ENCODE measurements at regions not wholly inside any gene's neighbourhood (a gene's known extent, or its start where the extent isn't known, plus 50 kb on each side); places are given as distances from the start of the nearest gene placed in this dataset.

- ATAC-seq (no peak), DNase-seq (no peak)
- intact Hi-C loops (cut with DNase I, micrococcal nuclease): loop anchor here in 1 of 2 donors (5.0 kb wide), 1 partner anchor 109 kb away; no protein-coding TSS in a partner anchor
These were observed 54.7 kb upstream of the LYVE1 start for GRCh38 chr11:10622957-10623791.

DNA sequence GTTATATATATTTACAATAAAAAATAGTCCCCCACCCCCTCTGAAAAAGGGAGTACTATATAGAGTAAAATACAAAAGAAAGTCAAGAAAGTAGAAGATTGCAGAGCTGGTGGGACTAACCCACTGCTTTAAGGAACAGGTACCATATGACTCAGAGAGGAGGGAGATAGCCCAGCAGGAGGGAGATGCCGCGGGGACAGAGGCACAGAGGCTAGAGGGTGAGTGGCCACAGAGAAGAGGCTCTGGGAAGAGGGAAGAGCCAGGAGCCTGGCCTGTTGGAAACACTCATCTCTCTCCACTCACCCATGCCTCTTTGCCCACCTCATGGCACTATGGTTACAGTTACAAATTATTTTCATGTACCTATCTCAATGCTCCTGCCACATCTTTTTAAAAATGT, 53.6 kb upstream of the LYVE1 start:
- no peak for DNase-seq
- intact Hi-C loops (cut with DNase I, micrococcal nuclease): loop anchor here in 1 of 2 donors (5.0 kb wide), 1 partner anchor 110 kb away; no protein-coding TSS in a partner anchor
- no peak for ATAC-seq

DNA sequence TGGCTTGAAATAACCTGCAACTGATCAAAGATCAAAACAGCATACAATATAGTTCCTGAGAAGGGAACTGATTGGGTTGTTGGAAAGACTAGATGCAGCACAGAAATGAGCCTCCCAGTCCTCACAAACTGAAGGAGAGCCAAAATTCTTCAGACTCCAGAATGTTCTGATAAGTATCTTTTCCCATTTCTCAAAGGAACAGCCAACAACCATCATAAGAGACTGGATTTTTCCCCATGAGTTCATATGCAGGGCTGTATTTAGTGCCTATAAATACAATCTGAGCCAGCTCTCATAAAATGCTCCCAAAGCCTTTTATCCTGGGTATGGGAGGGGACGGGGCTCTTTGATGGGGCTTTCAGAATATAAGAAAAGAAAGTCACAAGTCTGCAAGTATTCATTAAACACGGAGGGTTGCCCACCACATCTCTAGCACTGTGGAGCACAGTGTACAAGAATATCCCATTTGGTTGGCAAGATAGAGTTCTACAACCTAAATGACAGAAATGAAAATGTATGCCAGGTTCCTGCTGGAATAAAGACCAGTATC, 50.7 kb upstream of the LYVE1 start:
- no peak for DNase-seq
- ATAC-seq: no peak
- intact Hi-C loops (cut with DNase I, micrococcal nuclease): no loop called here

GRCh38 chr11:10618490-10618889, 50.0 kb upstream of the LYVE1 start:
- ATAC-seq (no peak), DNase-seq (no peak)
- intact Hi-C loops (cut with DNase I, micrococcal nuclease): no loop called here
